T-helper 17 cell (primary cell): ENCODE measurements at regions not wholly inside any gene's neighbourhood (a gene's known extent, or its start where the extent isn't known, plus 50 kb on each side); places are given as distances from the start of the nearest gene placed in this dataset.

Experiments
- ATAC-seq: fragments of 150-1000 bp; cut with Tn5 transposase; 2 replicates; pipeline ENCODE4 v1.10.0; 2021; ENCODE audit warnings: mild to moderate bottlenecking, moderate library complexity
- DNase-seq, 3 donors: peaks; one replicate each; pipeline versions ENCODE4 v3.0.0 to v3.0.0-alpha.2; 2020 to 2021
- H3K9me3 ChIP-seq: one replicate; pipeline ENCODE4 v1.7.0; 2013; ENCODE audit warnings: low read length, mild to moderate bottlenecking; ENCODE audit not compliant: control insufficient read depth, poor library complexity, severe bottlenecking
- H3K27ac Mint-ChIP-seq: one replicate; pipeline ENCODE4 v1.8.0; 2022; ENCODE audit warnings: mild to moderate bottlenecking, moderate library complexity, mixed read lengths
- H3K27me3 Mint-ChIP-seq: one replicate; pipeline ENCODE4 v1.8.0; 2022; ENCODE audit warnings: mixed read lengths
- H3K36me3 Mint-ChIP-seq: one replicate; pipeline ENCODE4 v1.8.0; 2022; ENCODE audit warnings: low read depth, mixed read lengths
- H3K4me1 Mint-ChIP-seq: one replicate; pipeline ENCODE4 v1.8.0; 2022; ENCODE audit warnings: mild to moderate bottlenecking, mixed read lengths
- H3K4me3 Mint-ChIP-seq: one replicate; pipeline ENCODE4 v1.8.0; 2022; ENCODE audit warnings: mild to moderate bottlenecking, moderate library complexity, mixed read lengths

GRCh38 chr15:94620632-94621031 is 389.3 kb downstream of the MCTP2 start:
- no peak for ATAC-seq
- Mint-ChIP-seq H3K36me3 (no peaks in the 10 kb centered on the region), H3K4me3 (no peak overlapping the region), H3K27ac (no peak overlapping the region), H3K4me1 (no peaks in the 10 kb centered on the region), H3K27me3 (peaks cover 1% of the 10 kb centered on the region)
- H3K9me3 ChIP-seq, result no peaks in the 10 kb centered on the region
- DNase-seq, result no peak

DNA sequence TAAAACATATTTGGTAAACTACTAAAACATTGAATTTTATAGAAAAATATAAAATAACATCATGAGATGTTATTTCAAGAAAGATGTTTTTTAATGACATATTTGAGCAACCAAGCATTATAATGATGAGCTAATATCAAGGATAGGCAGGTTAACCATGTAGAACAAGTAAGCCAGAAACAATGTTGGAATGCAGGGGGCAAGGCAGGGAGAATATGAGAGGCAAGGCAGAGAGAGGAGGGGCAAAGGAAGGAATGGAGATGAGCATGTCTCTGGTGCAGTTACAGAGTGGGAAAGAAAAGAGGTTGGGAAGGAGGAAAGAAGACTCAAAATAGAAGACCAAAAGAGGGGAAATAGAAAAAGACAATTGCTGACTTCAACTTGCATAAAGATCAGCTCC is 390.4 kb downstream of the MCTP2 start:
- Mint-ChIP-seq H3K4me1 (no peaks in the 10 kb centered on the region), H3K4me3 (no peak overlapping the region), H3K36me3 (no peaks in the 10 kb centered on the region), H3K27ac (no peak overlapping the region), H3K27me3 (no peaks in the 10 kb centered on the region)
- no peaks in the 10 kb centered on the region for H3K9me3 ChIP-seq
- ATAC-seq (no peak), DNase-seq (no peak)

- Mint-ChIP-seq H3K4me1 (peaks cover 5% of the 10 kb centered on the region), H3K27me3 (no peaks in the 10 kb centered on the region), H3K27ac (no peak overlapping the region), H3K36me3 (no peaks in the 10 kb centered on the region), H3K4me3 (no peak overlapping the region)
- DNase-seq (no peak), ATAC-seq (no peak)
- H3K9me3 ChIP-seq, result no peaks in the 10 kb centered on the region
These were observed 395.6 kb downstream of the MCTP2 start for GRCh38 chr15:94626949-94627348.

DNA sequence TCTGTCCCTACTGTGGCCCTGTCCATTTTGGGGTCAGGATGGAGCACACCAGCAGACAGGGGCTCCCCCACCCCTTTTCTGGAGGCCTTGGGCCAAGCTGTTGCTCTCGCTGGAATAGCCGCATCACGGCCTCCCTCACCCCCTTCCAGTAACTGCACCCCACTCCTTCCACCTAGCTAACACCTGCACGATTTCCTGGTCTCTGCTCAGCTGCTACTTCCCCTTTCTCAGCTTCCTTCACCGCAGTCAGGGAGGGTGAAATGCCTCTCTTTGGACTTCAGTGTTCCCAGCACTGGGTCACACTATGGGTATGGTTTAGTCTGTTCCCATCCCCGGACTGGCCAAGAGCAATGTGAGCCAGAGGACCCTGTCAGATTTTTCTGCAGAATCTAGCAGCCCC is 400.2 kb downstream of the MCTP2 start:
- Mint-ChIP-seq H3K4me1 (peaks cover 7% of the 10 kb centered on the region), H3K36me3 (no peaks in the 10 kb centered on the region), H3K27me3 (peaks cover 12% of the 10 kb centered on the region), H3K4me3 (no peak overlapping the region), H3K27ac (no peak overlapping the region)
- DNase-seq (no peak), ATAC-seq (peak; percentile 33)
- no peaks in the 10 kb centered on the region for H3K9me3 ChIP-seq

DNA sequence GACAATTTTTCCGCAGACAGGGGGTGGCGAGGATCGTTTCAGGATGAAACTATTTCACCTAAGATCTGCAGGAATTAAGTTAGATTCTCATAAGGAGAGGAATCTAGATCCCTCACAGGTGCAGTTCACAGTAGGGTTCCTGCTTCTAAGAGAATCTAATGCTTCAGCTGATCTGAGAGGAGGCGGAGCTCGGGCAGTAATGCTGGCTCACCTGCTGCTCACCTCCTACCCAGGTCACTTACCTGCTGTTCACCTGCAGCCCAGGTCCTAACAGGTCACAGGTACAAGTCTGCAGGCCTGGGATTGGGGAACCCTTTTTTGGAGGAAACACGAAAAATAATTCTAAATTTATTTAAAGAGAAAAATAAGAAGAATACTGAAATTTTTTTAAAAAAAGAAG is 406.8 kb downstream of the MCTP2 start:
- H3K4me1 Mint-ChIP-seq, result peaks cover 2% of the 10 kb centered on the region
- no peak for ATAC-seq
- no peak overlapping the region for H3K4me3 Mint-ChIP-seq
- no peak overlapping the region for H3K27ac Mint-ChIP-seq
- peaks cover 24% of the 10 kb centered on the region for H3K27me3 Mint-ChIP-seq
- H3K36me3 Mint-ChIP-seq, result peaks cover 4% of the 10 kb centered on the region
- DNase-seq, result no peak
- no peaks in the 10 kb centered on the region for H3K9me3 ChIP-seq

DNA sequence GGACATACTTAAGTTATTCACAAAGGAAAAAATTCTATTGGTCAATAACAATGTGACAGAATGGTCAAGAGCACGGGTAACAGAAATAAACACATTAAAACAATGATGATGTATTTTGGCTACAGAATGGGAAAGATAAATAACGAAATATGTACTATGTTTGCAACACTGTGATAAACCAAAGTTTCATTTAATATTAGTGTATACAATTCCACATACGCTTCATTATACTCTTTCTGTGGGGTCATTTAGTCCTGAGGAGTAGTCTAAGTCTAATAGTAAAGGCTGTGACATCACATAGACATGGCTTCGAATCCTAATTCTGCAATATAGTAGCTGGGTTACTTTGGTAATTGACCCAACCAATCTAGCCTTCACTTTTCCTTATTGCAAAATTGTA is 408.3 kb downstream of the MCTP2 start:
- Mint-ChIP-seq H3K36me3 (peaks cover 4% of the 10 kb centered on the region), H3K4me1 (peaks cover 2% of the 10 kb centered on the region), H3K27ac (no peak overlapping the region), H3K4me3 (no peak overlapping the region), H3K27me3 (peaks cover 20% of the 10 kb centered on the region)
- no peak for DNase-seq
- H3K9me3 ChIP-seq, result no peaks in the 10 kb centered on the region
- no peak for ATAC-seq

DNA sequence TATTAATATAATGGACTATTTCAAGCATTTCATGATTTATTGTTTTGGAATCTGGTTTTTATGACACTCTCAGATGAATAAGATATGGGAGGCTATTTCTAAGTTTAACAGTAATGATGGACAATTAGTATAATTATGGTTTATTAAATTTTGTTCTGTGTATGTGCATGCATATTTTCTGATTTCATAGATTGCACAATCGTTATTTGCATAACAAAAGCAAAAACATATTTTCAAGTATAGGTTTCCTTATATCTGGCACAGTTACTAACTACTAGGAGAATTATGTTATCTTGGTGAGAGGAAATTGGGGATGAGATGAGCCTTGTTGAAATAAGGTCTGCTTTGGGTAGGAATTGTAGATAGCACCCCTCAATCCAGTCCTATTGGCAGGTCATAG is 413.1 kb downstream of the MCTP2 start:
- Mint-ChIP-seq H3K4me1 (peaks cover 2% of the 10 kb centered on the region), H3K4me3 (no peak overlapping the region), H3K27me3 (peaks cover 27% of the 10 kb centered on the region), H3K36me3 (peaks cover 4% of the 10 kb centered on the region), H3K27ac (no peak overlapping the region)
- DNase-seq (no peak), ATAC-seq (no peak)
- no peaks in the 10 kb centered on the region for H3K9me3 ChIP-seq

GRCh38 chr15:94653071-94653470 is 421.7 kb downstream of the MCTP2 start:
- ATAC-seq (no peak), DNase-seq (no peak)
- H3K27ac Mint-ChIP-seq, result no peak overlapping the region
- no peaks in the 10 kb centered on the region for H3K9me3 ChIP-seq
- peaks cover 39% of the 10 kb centered on the region for H3K27me3 Mint-ChIP-seq
- H3K4me3 Mint-ChIP-seq, result no peak overlapping the region
- peaks cover 4% of the 10 kb centered on the region for H3K36me3 Mint-ChIP-seq
- no peaks in the 10 kb centered on the region for H3K4me1 Mint-ChIP-seq

DNA sequence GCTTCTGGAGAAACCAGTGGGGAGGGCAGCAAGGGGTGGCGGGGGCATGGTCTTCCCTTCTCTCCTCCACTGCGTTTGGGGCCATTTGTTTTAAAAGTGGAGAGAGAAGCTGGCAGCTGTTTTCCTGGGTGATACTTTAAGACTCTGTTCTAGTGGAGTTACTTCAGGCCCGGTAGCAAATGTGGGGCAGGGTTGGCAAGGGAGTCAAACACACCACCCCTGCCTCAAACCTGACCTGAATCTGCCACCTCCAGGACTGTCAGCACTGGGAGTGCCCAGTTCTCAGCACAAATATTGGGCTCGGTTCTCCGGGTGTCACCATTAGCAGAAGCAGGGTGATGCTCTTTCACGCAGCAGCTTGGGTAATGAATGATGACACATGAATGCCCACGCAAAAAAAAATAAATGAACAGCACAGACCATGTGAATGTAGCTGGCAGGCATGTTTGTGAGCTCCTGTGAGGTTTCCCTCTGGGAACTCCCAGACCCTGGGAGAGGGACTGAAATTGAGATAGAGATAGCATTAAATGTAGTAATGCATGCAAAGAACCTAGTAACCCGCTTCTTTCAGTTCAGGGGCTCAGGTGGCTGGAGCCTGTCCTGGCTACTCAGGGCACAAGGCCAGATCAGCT is 424.0 kb downstream of the MCTP2 start:
- Mint-ChIP-seq H3K36me3 (peaks cover 4% of the 10 kb centered on the region), H3K4me1 (no peaks in the 10 kb centered on the region), H3K4me3 (no peak overlapping the region), H3K27ac (no peak overlapping the region), H3K27me3 (peaks cover 33% of the 10 kb centered on the region)
- DNase-seq, result no peak
- ATAC-seq, result no peak
- H3K9me3 ChIP-seq, result no peaks in the 10 kb centered on the region

- no peak for ATAC-seq
- Mint-ChIP-seq H3K36me3 (no peaks in the 10 kb centered on the region), H3K27me3 (peaks cover 29% of the 10 kb centered on the region), H3K27ac (no peak overlapping the region), H3K4me3 (no peak overlapping the region), H3K4me1 (peaks cover 3% of the 10 kb centered on the region)
- no peaks in the 10 kb centered on the region for H3K9me3 ChIP-seq
- no peak for DNase-seq
These were observed 434.5 kb downstream of the MCTP2 start for GRCh38 chr15:94665676-94666441.

GRCh38 chr15:94666553-94666952 is 435.2 kb downstream of the MCTP2 start:
- no peaks in the 10 kb centered on the region for H3K36me3 Mint-ChIP-seq
- no peaks in the 10 kb centered on the region for H3K9me3 ChIP-seq

GRCh38 chr15:94667109-94667508 is 435.7 kb downstream of the MCTP2 start:
- H3K36me3 Mint-ChIP-seq, result no peaks in the 10 kb centered on the region
- no peak overlapping the region for H3K27ac Mint-ChIP-seq
- DNase-seq, result no peak
- H3K4me3 Mint-ChIP-seq, result no peak overlapping the region
- peaks cover 29% of the 10 kb centered on the region for H3K27me3 Mint-ChIP-seq
- peaks cover 3% of the 10 kb centered on the region for H3K4me1 Mint-ChIP-seq
- H3K9me3 ChIP-seq, result no peaks in the 10 kb centered on the region
- ATAC-seq, result no peak

More at GRCh38 chr15:94666553-94666952, 435.2 kb downstream of the MCTP2 start:
- Mint-ChIP-seq H3K4me1 (peaks cover 3% of the 10 kb centered on the region), H3K27me3 (peaks cover 29% of the 10 kb centered on the region), H3K4me3 (no peak overlapping the region), H3K27ac (no peak overlapping the region)
- ATAC-seq (no peak), DNase-seq (no peak)

DNA sequence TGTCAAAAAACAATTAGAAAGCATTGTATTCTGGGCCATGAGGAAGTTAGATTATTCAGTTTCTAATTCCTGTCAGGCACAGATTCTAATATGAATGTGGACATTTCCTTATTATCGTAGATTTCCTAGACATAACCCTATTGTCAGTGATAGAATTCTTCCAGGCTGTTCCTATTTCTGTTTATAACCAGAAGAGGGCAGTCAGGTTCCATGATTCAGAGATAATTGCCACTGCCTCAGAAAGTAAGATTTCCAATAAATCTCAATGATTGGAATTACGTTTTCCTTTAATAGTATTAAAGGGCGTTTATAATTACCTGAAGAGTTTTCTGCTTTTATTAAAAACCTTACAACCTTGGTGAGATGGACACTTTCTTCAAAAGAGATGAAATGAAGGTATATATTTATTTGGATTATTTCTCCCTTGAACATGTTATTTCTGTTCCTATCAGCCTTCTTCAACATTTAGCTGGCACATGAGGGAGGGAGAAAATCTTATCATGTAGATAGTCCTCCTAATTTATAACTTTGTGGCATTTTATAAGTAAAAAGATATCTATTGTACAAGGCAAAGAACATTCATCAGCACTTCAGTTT is 439.2 kb downstream of the MCTP2 start:
- ATAC-seq, result no peak
- H3K27ac Mint-ChIP-seq, result no peak overlapping the region
- H3K27me3 Mint-ChIP-seq, result peaks cover 25% of the 10 kb centered on the region
- no peaks in the 10 kb centered on the region for H3K9me3 ChIP-seq
- no peak for DNase-seq
- peaks cover 3% of the 10 kb centered on the region for H3K4me1 Mint-ChIP-seq
- H3K36me3 Mint-ChIP-seq, result no peaks in the 10 kb centered on the region
- no peak overlapping the region for H3K4me3 Mint-ChIP-seq
